IMR-90 (cell line): ENCODE measurements at regions not wholly inside any gene's neighbourhood (a gene's known extent, or its start where the extent isn't known, plus 50 kb on each side); places are given as distances from the start of the nearest gene placed in this dataset.

Experiments
- ATAC-seq: fragments of 200-7000 bp; cut with Tn5 transposase; 2 replicates; pipeline ENCODE4 v1.9.1; 2020; ENCODE audit warnings: low read depth, mild to moderate bottlenecking, moderate library complexity
- BruUV-seq: library from RNA; stranded (reverse); fragments of 400-500 nt; replicated peaks from 2 replicates; lab custom pipeline; 2021; lab: Mats Ljungman, UMichigan
- CTCF ChIA-PET: fragments of 300-600 bp; formaldehyde crosslinking; extraction: SDS; loops from one replicate; lab custom pipeline; 2021; ENCODE audit warnings: antibody characterized with exemption; lab: Yijun Ruan, JAX
- POLR2A ChIA-PET: fragments of 300-600 bp; sonication (Branson Sonifier 250); formaldehyde crosslinking; loops from one replicate; lab custom pipeline; 2022; ENCODE audit warnings: antibody characterized with exemption; ENCODE audit not compliant: unreplicated experiment; lab: Charles Lee
- DNase-seq: peaks from one replicate; pipeline ENCODE4 v3.0.0; 2013
- H2AFZ ChIP-seq: replicated peaks from 2 replicates; pipeline ENCODE3; 2013; ENCODE audit warnings: low read length, mild to moderate bottlenecking; ENCODE audit not compliant: poor library complexity
- H2AK5ac ChIP-seq: 2 replicates; pipeline ENCODE4 v1.6.1; 2013; ENCODE audit warnings: low read depth, low read length, inconsistent platforms
- H2AK9ac ChIP-seq: replicated peaks from 2 replicates; pipeline ENCODE3; 2013; ENCODE audit warnings: mild to moderate bottlenecking, low read depth, low read length, moderate library complexity; ENCODE audit not compliant: poor library complexity
- H2BK120ac ChIP-seq: 2 replicates; pipeline ENCODE4 v1.6.1; 2013; ENCODE audit warnings: low read depth, low read length, inconsistent platforms
- H2BK15ac ChIP-seq: 3 replicates; pipeline ENCODE4 v1.6.1; 2013; ENCODE audit warnings: low read depth, low read length, inconsistent platforms
- H2BK20ac ChIP-seq: 2 replicates; pipeline ENCODE4 v1.6.1; 2013; ENCODE audit warnings: low read depth, mild to moderate bottlenecking, inconsistent platforms, low read length, moderate library complexity
- H2BK5ac ChIP-seq: 2 replicates; pipeline ENCODE4 v1.6.1; 2013; ENCODE audit warnings: mild to moderate bottlenecking, low read depth, low read length, inconsistent platforms; ENCODE audit not compliant: poor library complexity, severe bottlenecking
- H3K14ac ChIP-seq: replicated peaks from 2 replicates; pipeline ENCODE4 v1.6.1; 2013; ENCODE audit warnings: low read depth, low read length, inconsistent platforms
- H3K18ac ChIP-seq: 2 replicates; pipeline ENCODE4 v1.6.1; 2013; ENCODE audit warnings: low read depth, low read length, control low read depth
- H3K23ac ChIP-seq: 2 replicates; pipeline ENCODE4 v1.6.1; 2013; ENCODE audit warnings: low read depth, low read length, inconsistent platforms
- H3K27ac ChIP-seq: 2 replicates; pipeline ENCODE4 v1.5.1; 2013; ENCODE audit warnings: mild to moderate bottlenecking, control low read depth, low read length; ENCODE audit not compliant: insufficient read depth
- H3K27me3 ChIP-seq: 2 replicates; pipeline ENCODE4 v1.6.1; 2013; ENCODE audit warnings: low read length; ENCODE audit not compliant: control insufficient read depth, insufficient read depth
- H3K36me3 ChIP-seq: 2 replicates; pipeline ENCODE4 v1.6.1; 2013; ENCODE audit warnings: low read length, mixed read lengths; ENCODE audit not compliant: control insufficient read depth, insufficient read depth
- H3K4ac ChIP-seq: 2 replicates; pipeline ENCODE4 v1.6.1; 2013; ENCODE audit warnings: low read depth, low read length, inconsistent platforms
- H3K4me1 ChIP-seq: 2 replicates; pipeline ENCODE4 v1.6.1; 2013; ENCODE audit warnings: low read length, mixed read lengths; ENCODE audit not compliant: control insufficient read depth, insufficient read depth
- H3K4me2 ChIP-seq: 2 replicates; pipeline ENCODE4 v1.6.1; 2013; ENCODE audit warnings: low read depth, mild to moderate bottlenecking, control low read depth, low read length, moderate library complexity
- H3K4me3 ChIP-seq: 2 replicates; pipeline ENCODE4 v1.5.1; 2013; ENCODE audit warnings: low read depth, mild to moderate bottlenecking, control low read depth, low read length, moderate library complexity; ENCODE audit not compliant: insufficient read depth
- H3K56ac ChIP-seq: 2 replicates; pipeline ENCODE4 v1.6.1; 2013; ENCODE audit warnings: low read length, inconsistent platforms; ENCODE audit not compliant: insufficient read depth; ENCODE audit errors: extremely low read depth
- H3K79me1 ChIP-seq, 2 experiments: 2 replicates each; pipeline ENCODE4 v1.6.1; 2013; ENCODE audit warnings: low read length in 2 of 2, inconsistent platforms in 1 of 2, low read depth in 1 of 2
- H3K9ac ChIP-seq: 2 replicates; pipeline ENCODE4 v1.6.1; 2013; ENCODE audit warnings: low read depth, low read length, control low read depth
- H3K9me1 ChIP-seq: 2 replicates; pipeline ENCODE4 v1.6.1; 2013; ENCODE audit warnings: low read length, inconsistent platforms; ENCODE audit not compliant: insufficient read depth
- H3K9me3 ChIP-seq: 2 replicates; pipeline ENCODE4 v1.6.1; 2013; ENCODE audit warnings: low read length; ENCODE audit not compliant: control insufficient read depth, insufficient read depth
- H4K20me1 ChIP-seq: 2 replicates; pipeline ENCODE4 v1.6.1; 2013; ENCODE audit warnings: low read length, inconsistent platforms; ENCODE audit not compliant: insufficient read depth
- H4K5ac ChIP-seq: 2 replicates; pipeline ENCODE4 v1.6.1; 2013; ENCODE audit warnings: mild to moderate bottlenecking, low read depth, low read length, control low read depth
- H4K8ac ChIP-seq, 2 experiments: 2 replicates each; pipeline ENCODE4 v1.6.1; 2013; ENCODE audit warnings: low read depth in 2 of 2, low read length in 2 of 2, control low read depth in 1 of 2, inconsistent platforms in 1 of 2
- H4K91ac ChIP-seq: 2 replicates; pipeline ENCODE4 v1.6.1; 2013; ENCODE audit warnings: low read depth, low read length, inconsistent platforms; ENCODE audit not compliant: insufficient read depth
- BHLHE40 ChIP-seq: fragments of 150-350 bp; IDR thresholded peaks from 2 replicates; pipeline ENCODE4 v1.6.1; 2016; ENCODE audit warnings: mild to moderate bottlenecking, low read depth, low read length
- CEBPB ChIP-seq: IDR thresholded peaks from 2 replicates; pipeline ENCODE4 v1.6.1; 2012; ENCODE audit warnings: low read depth, low read length, improper control_type of control experiment
- CHD1 ChIP-seq: IDR thresholded peaks from 2 replicates; pipeline ENCODE4 v1.6.1; 2012; ENCODE audit warnings: low read depth, low read length, improper control_type of control experiment
- MAFK ChIP-seq: IDR thresholded peaks from 2 replicates; pipeline ENCODE4 v1.6.1; 2012; ENCODE audit warnings: low read depth, low read length, improper control_type of control experiment
- MXI1 ChIP-seq: IDR thresholded peaks from 2 replicates; pipeline ENCODE4 v1.6.1; 2012; ENCODE audit warnings: low read depth, mild to moderate bottlenecking, low read length, moderate library complexity, borderline replicate concordance
- RAD21 ChIP-seq: IDR thresholded peaks from 2 replicates; pipeline ENCODE4 v1.6.1; 2012; ENCODE audit warnings: low read length, improper control_type of control experiment
- RCOR1 ChIP-seq: IDR thresholded peaks from 2 replicates; pipeline ENCODE4 v1.6.1; 2012; ENCODE audit warnings: mild to moderate bottlenecking, low read length, improper control_type of control experiment; ENCODE audit not compliant: insufficient replicate concordance
- SMC3 ChIP-seq: fragments of 150-350 bp; IDR thresholded peaks from 2 replicates; pipeline ENCODE4 v1.6.1; 2016; ENCODE audit warnings: low read depth, mild to moderate bottlenecking, antibody characterized with exemption, low read length, moderate library complexity
- WGBS, 2 experiments: methylation state at CpG; one replicate each; pipeline versions ENCODE4 v1.1.5 to v1.1.7; 2013; ENCODE audit warnings: missing lambda C conversion rate in 2 of 2; ENCODE audit not compliant: insufficient read length in 1 of 2; ENCODE audit errors: extremely low coverage in 2 of 2; 5-methylcytosine and 5-hydroxymethylcytosine counted together
- dilution Hi-C: fragments of 300-500 bp; cut with HindIII; formaldehyde crosslinking; loops from one replicate; pipeline ENCODE4 v1.14.3; 2018; ENCODE audit warnings: low sequenced_read_pairs; ENCODE audit not compliant: unreplicated experiment
- in situ Hi-C: fragments of 300-500 bp; cut with MboI; formaldehyde crosslinking; loops from 3 replicates; pipeline ENCODE4 v1.14.3; 2019; ENCODE audit warnings: low sequenced_read_pairs, inconsistent platforms, mixed read lengths
- intact Hi-C: fragments of 100-400 bp; cut with micrococcal nuclease; formaldehyde crosslinking; loops from 2 replicates; pipeline ENCODE4 v1.10.0; 2022
- TF ChIP-seq, protein P1 (sequence below): fragments of 150-350 bp; IDR thresholded peaks from 2 replicates; pipeline ENCODE4 v1.6.1; 2016; ENCODE audit warnings: low read depth, mild to moderate bottlenecking, low read length, moderate library complexity, borderline replicate concordance

DNA sequence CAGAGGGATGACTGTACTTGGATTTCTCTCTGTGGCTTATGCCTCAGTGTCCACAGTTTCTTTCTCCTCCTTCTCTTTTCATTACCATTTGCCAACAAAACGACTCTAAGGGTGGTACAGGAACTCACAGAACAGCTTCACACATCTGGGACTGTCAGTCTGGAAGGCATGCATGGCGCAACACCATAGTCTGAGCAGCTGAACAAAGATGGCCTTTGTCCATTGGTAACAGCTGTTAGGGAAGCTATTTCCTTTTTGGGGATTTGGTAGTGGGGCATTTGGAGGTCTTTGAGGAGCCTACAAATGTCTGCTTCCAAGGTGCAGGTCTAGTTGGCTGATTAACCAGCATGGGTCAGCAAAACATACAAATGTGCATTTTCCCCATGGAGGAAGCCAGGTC is 81.4 kb upstream of the PCDH8 start:
- H4K8ac ChIP-seq, result no peak overlapping the region
- no peak overlapping the region for H3K4me3 ChIP-seq
- dilution Hi-C loops, result no loop called here
- no peak for ATAC-seq
- H2BK5ac ChIP-seq, result no peak overlapping the region
- no peak overlapping the region for H3K4me2 ChIP-seq
- H3K4ac ChIP-seq, result no peak overlapping the region
- no peak overlapping the region for H3K18ac ChIP-seq
- in situ Hi-C loops, result no loop called here
- H3K36me3 ChIP-seq, result no peaks in the 10 kb centered on the region
- CTCF ChIA-PET, result no interaction called here
- WGBS, 2 experiments, result no CpG with 5 or more reads among the region's 2 CpGs
- H2BK20ac ChIP-seq, result no peak overlapping the region
- no peaks in the 10 kb centered on the region for H3K79me1 ChIP-seq
- H3K9me1 ChIP-seq, result no peaks in the 10 kb centered on the region
- H2AK9ac ChIP-seq, result no peak overlapping the region
- H3K9me3 ChIP-seq, result no peaks in the 10 kb centered on the region; the same call in 1 of the 2 replicates
- H2AFZ ChIP-seq, result no peak overlapping the region
- POLR2A ChIA-PET, result no interaction called here
- H4K20me1 ChIP-seq, result no peaks in the 10 kb centered on the region
- no peak overlapping the region for H3K14ac ChIP-seq
- H2BK15ac ChIP-seq, result no peak overlapping the region
- H3K27me3 ChIP-seq, result no peaks in the 10 kb centered on the region
- intact Hi-C loops, result no loop called here
- TF ChIP-seq SMC3, result no peak
- no peak for TF ChIP-seq BHLHE40
- no peak for TF ChIP-seq CHD1
- TF ChIP-seq, protein P1, sequence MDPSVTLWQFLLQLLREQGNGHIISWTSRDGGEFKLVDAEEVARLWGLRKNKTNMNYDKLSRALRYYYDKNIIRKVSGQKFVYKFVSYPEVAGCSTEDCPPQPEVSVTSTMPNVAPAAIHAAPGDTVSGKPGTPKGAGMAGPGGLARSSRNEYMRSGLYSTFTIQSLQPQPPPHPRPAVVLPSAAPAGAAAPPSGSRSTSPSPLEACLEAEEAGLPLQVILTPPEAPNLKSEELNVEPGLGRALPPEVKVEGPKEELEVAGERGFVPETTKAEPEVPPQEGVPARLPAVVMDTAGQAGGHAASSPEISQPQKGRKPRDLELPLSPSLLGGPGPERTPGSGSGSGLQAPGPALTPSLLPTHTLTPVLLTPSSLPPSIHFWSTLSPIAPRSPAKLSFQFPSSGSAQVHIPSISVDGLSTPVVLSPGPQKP, result no peak
- TF ChIP-seq RCOR1, result no peak
- TF ChIP-seq CEBPB, result no peak
- TF ChIP-seq RAD21, result no peak
- no peak for TF ChIP-seq MXI1
- TF ChIP-seq MAFK, result no peak
- no peak overlapping the region for H3K9ac ChIP-seq
- H3K56ac ChIP-seq, result no peak overlapping the region
- DNase-seq, result no peak
- no peak overlapping the region for H4K91ac ChIP-seq
- H3K23ac ChIP-seq, result no peak overlapping the region
- no peak overlapping the region for H2BK120ac ChIP-seq
- no peak overlapping the region for H4K5ac ChIP-seq
- no peak overlapping the region for H2AK5ac ChIP-seq
- no peak overlapping the region for H3K27ac ChIP-seq
- no TSS peak for BruUV-seq
- no peaks in the 10 kb centered on the region for H3K4me1 ChIP-seq
